UCSD-AML1 (cell line): ENCODE measurements at regions not wholly inside any gene's neighbourhood (a gene's known extent, or its start where the extent isn't known, plus 50 kb on each side); places are given as distances from the start of the nearest gene placed in this dataset.

ENCODE experiments used
- DNase-seq: peaks from one replicate; lab custom pipeline; 2025; ENCODE audit not compliant: unreplicated experiment; lab: John Stamatoyannopoulos, UW

DNA sequence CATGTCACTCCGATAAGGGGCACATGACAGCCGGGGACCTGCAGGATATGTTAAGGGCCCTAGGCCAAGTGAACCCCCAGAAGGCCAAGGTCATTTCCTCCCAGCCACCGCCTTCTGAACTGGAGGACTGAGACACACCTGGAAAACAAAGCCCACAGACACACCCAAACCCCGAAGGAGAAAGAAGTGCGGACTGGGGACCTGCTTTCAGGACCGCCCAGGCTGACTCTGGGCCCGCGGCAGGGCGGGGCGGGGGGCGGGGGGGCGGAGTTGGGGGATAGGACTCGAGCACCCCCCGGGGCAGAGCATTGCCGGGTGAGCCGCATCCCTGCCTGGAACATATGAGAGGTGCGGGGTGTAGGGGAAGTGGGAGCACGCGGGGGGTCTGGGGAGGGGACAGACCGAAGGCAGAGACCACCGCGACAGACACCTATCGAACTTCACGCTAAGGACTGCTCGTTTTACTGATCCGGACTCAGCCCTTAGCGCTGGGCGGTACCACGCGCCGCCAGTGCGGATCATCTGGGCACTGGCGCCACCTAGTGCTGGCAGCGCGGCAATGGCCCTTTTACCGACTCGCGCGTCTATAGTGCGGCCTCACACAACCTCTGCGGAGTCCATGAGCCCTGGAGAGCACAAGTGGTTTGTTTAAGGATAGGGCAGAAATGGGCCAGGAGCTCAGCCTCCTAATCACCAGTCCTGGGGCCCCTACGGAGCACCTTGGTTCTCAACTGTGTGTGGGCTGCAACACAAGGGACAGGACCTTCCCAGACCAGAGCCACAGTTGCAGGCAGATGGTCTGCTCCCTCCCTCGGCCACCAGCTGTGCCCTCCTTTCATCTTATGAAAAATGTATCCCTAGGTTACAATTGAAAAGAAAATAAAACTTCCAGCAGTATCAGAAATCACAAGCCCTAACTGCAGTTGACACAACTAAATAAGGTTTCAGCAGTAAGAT, 157.6 kb downstream of the HERPUD2 start:
- DNase-seq, result peak; percentile 45

DNA sequence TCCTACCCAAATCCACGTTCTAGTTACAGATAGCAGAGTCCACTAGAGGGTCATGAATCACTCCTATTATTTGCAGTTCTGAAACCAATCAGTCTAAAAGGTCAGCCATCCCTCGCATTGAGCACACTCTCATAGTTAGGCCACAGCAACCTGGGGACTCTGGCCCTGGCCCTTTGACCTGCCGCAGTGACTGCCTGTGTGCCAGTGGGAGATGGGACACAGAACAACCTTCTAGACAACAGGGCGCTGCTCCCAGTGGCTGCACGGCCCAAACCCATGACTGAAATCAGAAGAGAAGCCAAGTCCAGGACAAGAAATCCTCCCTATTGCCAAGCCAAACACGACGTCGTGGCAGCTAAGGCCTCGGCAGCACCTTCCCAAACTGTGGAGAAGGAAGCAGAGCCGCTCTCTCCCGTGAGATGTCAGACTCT, 158.5 kb downstream of the HERPUD2 start:
- DNase-seq, result no peak

DNA sequence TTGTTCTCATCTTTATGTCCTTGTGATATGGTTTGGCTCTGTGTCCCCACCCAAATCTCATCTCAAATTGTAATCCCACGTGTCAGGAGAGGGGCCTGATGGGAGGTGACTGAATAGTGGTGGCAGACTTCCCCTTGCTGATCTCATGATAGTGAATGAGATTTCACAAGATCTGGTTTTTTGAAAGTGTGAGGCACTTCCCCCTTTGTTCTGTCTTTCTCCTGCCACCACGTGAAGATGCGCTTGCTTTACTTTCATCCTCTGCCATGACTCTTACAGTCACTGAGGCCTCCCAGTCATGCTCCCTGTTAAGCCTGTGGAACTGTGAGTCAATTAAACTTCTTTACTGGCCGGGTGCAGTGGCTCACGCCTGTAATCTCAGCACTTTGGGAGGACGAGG, 161.0 kb downstream of the HERPUD2 start:
- no peak for DNase-seq

- DNase-seq, result no peak
Observed at GRCh38 chr7:35530124-35531109, 164.5 kb downstream of the HERPUD2 start.

GRCh38 chr7:35529713-35530112, 165.2 kb downstream of the HERPUD2 start:
- DNase-seq, result no peak

- DNase-seq, result no peak
Observed at GRCh38 chr7:35528381-35528977, 166.5 kb downstream of the HERPUD2 start.

DNA sequence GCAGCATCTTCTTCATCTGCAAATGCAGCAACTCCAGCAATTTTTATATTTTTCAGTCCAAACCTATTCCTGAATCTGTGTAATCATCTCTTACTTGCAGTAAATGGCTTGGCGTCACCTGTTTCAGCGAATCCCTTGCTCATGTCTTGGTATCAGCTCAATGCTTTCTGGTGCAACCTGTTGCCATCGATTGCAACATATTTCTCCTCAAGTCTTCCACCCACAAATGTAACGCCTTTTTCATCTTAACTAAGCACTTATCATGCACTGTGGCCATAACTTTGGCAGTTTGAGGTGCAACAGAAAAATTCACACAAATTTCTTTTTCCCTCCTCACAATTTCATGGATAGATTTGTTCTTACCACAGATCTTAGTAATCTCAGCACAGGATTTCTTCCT, 168.3 kb downstream of the HERPUD2 start:
- DNase-seq, result no peak

- no peak for DNase-seq
Observed at GRCh38 chr7:35524112-35524804, 170.7 kb downstream of the HERPUD2 start.

GRCh38 chr7:35523292-35523691, 171.6 kb downstream of the HERPUD2 start:
- DNase-seq, result no peak

- no peak for DNase-seq
Observed at GRCh38 chr7:35522697-35523096, 172.2 kb downstream of the HERPUD2 start.

- no peak for DNase-seq
Observed at GRCh38 chr7:35521941-35522340, 173.0 kb downstream of the HERPUD2 start.

GRCh38 chr7:35520810-35521625, 173.9 kb downstream of the HERPUD2 start:
- DNase-seq, result no peak

- DNase-seq, result peak; percentile 12
Observed at GRCh38 chr7:35519971-35520809, 174.7 kb downstream of the HERPUD2 start.

GRCh38 chr7:35518767-35519166, 176.2 kb downstream of the HERPUD2 start:
- DNase-seq, result no peak

- no peak for DNase-seq
Observed at GRCh38 chr7:35516498-35516897, 178.4 kb downstream of the HERPUD2 start.

DNA sequence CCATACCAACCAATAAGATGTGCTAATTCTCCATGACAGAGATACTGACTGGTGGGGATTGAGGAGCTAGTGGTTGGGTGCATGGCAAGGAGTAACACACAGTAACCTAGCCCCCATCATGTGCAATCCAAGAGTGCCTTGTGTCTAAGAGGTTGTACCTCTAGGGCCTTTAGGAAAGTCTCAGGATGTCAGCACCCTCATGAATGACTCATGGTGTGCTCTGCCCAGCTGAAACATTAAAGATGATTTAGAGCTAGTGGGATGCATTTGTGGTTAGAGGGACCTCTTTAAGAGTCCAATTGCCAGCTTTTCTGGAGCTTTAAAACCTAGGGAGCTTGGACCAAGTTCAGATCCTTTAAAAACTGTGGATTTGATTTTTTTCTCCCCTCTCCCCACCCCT, 181.1 kb downstream of the HERPUD2 start:
- DNase-seq, result no peak

GRCh38 chr7:35513195-35513594, 181.7 kb downstream of the HERPUD2 start:
- no peak for DNase-seq

DNA sequence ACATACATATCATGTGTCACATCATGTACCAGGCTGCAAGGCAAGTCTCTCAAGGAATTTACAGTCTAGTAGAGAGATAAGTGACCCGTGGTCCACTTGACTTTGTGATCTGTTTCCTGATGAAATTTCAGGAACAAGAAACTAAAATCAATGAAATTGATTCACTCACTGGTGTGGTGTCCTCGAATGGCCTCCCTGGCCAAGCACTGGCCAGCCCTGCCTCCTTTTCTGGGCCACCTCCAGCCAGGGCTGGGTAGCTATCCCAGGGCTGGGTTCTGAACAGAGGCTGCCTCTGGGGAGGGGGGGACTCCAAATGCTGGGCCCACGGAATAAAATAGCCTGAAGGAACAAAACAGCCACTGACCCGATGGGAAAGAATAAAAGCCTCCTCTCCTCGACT, 182.2 kb downstream of the HERPUD2 start:
- DNase-seq, result no peak
